ENCODE measurements at regions not wholly inside any gene's neighbourhood (a gene's known extent, or its start where the extent isn't known, plus 50 kb on each side); places are given as distances from the start of the nearest gene placed in this dataset.

DNA sequence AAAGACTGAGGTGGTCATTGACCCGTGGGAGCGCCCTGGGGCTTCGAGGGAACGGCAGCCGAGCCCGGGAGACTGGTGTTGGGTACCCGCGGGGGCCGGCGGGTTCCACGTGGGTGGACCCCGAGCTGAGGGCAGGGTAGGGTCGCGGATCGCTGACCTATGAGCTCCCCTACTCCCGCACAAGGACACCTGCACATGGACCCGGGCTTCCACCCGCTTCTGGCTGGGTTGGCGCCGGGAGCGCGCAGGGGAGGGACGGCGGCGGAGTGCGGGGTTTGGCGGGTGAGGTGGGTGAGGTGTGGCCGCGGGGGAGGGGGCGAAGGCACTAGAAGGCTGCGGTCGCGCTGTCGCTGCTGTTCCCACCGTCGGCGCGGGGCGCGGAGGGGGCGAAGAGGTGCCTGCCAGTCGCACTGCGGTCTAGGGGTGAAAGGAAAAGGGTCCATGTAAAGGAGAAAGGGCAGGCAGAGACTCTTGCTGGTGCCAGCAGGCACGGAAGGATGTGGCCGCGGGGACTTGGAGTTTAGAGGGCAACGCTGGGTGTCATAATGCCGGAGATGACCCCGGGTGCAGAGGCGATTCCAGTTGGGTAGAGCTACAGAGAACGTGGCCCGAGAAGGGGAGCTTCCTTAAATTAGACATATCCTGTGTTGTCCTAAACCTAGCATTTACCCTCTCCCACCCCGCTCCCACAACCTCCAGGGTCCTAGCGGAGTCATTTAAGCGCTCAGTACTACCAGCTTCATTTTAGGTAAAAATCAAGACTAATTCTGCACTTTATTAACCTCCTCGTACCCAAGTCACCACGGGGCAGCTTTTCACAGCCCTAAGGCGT is 245.9 kb upstream of the TOPAZ1 start:
- Histone ChIP-seq H3K36me3 (ENCODE audit: insufficient read depth, low read length) (no peaks in the 10 kb centered on the region), H3K27me3 (ENCODE audit: insufficient read depth, low read length) (peaks cover 6% of the 10 kb centered on the region; the same call in 1 of the 2 replicates), H3K27ac (ENCODE audit: low read depth, low read length, poor library complexity, severe bottlenecking) (no peak overlapping the region), H3K9ac (ENCODE audit: low read length) (no peak overlapping the region), H4K20me1 (ENCODE audit: insufficient read depth, low read length) (no peaks in the 10 kb centered on the region), H3K79me2 (ENCODE audit: insufficient read depth, low read length) (no peaks in the 10 kb centered on the region), H3K9me2 (ENCODE audit: low read depth, low read length) (no peaks in the 10 kb centered on the region), H2AFZ (ENCODE audit: low read length) (no peak overlapping the region), H3K4me2 (ENCODE audit: low read length) (peak overlapping the region; percentile 36), H3K4me1 (ENCODE audit: insufficient read depth, low read length, severe bottlenecking) (peaks cover 12% of the 10 kb centered on the region), H3K4me3 (ENCODE audit: low read depth, low read length, poor library complexity, severe bottlenecking) (peak overlapping the region; percentile 11), H3K9me3 (ENCODE audit: low read length) (no peaks in the 10 kb centered on the region), H3F3A (ENCODE audit: insufficient read depth, low read length) (no peaks in the 10 kb centered on the region)
- TF ChIP-seq, protein P1, sequence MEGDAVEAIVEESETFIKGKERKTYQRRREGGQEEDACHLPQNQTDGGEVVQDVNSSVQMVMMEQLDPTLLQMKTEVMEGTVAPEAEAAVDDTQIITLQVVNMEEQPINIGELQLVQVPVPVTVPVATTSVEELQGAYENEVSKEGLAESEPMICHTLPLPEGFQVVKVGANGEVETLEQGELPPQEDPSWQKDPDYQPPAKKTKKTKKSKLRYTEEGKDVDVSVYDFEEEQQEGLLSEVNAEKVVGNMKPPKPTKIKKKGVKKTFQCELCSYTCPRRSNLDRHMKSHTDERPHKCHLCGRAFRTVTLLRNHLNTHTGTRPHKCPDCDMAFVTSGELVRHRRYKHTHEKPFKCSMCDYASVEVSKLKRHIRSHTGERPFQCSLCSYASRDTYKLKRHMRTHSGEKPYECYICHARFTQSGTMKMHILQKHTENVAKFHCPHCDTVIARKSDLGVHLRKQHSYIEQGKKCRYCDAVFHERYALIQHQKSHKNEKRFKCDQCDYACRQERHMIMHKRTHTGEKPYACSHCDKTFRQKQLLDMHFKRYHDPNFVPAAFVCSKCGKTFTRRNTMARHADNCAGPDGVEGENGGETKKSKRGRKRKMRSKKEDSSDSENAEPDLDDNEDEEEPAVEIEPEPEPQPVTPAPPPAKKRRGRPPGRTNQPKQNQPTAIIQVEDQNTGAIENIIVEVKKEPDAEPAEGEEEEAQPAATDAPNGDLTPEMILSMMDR (IDR thresholded peaks at IDR 0.05; ENCODE audit: low read length): no peak
- TF ChIP-seq EZH2 (IDR thresholded peaks at IDR 0.05; ENCODE audit: borderline replicate concordance, low read length): no peak

- Histone ChIP-seq H3K4me2 (ENCODE audit: low read length) (peak overlapping the region; percentile 8; the same call in 1 of the 2 replicates), H3K9ac (ENCODE audit: low read length) (no peak overlapping the region), H3K9me2 (ENCODE audit: low read depth, low read length) (no peaks in the 10 kb centered on the region), H3K4me3 (ENCODE audit: low read depth, low read length, poor library complexity, severe bottlenecking) (no peak overlapping the region), H3F3A (ENCODE audit: insufficient read depth, low read length) (no peaks in the 10 kb centered on the region), H4K20me1 (ENCODE audit: insufficient read depth, low read length) (no peaks in the 10 kb centered on the region), H3K36me3 (ENCODE audit: insufficient read depth, low read length) (no peaks in the 10 kb centered on the region), H3K27me3 (ENCODE audit: insufficient read depth, low read length) (peaks cover 6% of the 10 kb centered on the region; the same call in 1 of the 2 replicates), H3K79me2 (ENCODE audit: insufficient read depth, low read length) (no peaks in the 10 kb centered on the region), H3K27ac (ENCODE audit: low read depth, low read length, poor library complexity, severe bottlenecking) (no peak overlapping the region), H2AFZ (ENCODE audit: low read length) (no peak overlapping the region), H3K9me3 (ENCODE audit: low read length) (no peaks in the 10 kb centered on the region), H3K4me1 (ENCODE audit: insufficient read depth, low read length, severe bottlenecking) (peaks cover 12% of the 10 kb centered on the region)
- TF ChIP-seq, protein P1 (IDR thresholded peaks at IDR 0.05; ENCODE audit: low read length): no peak
- TF ChIP-seq EZH2 (IDR thresholded peaks at IDR 0.05; ENCODE audit: borderline replicate concordance, low read length): no peak
Observed at GRCh38 chr3:43996379-43997301, 245.0 kb upstream of the TOPAZ1 start.

DNA sequence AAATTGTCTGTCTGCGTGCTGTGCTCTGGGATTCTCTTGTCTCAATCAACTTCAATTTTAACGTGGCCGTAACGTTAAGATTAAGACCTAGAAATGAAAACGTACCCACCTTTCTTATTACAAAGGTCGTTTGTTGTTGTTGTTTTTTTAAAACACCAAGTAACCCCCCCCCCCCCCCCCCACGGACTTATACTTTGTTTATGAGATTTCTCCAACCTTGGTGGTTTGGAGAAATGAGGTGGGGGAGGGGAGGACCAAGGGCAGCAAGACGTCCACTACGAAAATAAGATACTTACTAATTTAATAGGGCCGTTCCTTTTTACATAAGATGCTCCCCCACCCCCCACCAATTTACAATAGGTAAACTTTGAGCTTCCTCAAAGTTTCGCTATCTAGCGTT is 244.4 kb upstream of the TOPAZ1 start:
- H3F3A ChIP-seq (ENCODE audit: insufficient read depth, low read length): no peaks in the 10 kb centered on the region
- H3K79me2 ChIP-seq (ENCODE audit: insufficient read depth, low read length): no peaks in the 10 kb centered on the region
- H3K4me1 ChIP-seq (ENCODE audit: insufficient read depth, low read length, severe bottlenecking): peaks cover 12% of the 10 kb centered on the region
- no peaks in the 10 kb centered on the region for H3K9me3 ChIP-seq (ENCODE audit: low read length)
- no peak overlapping the region for H3K27ac ChIP-seq (ENCODE audit: low read depth, low read length, poor library complexity, severe bottlenecking)
- peak overlapping the region; percentile 8; the same call in 1 of the 2 replicates for H3K4me2 ChIP-seq (ENCODE audit: low read length)
- H3K27me3 ChIP-seq (ENCODE audit: insufficient read depth, low read length): peaks cover 6% of the 10 kb centered on the region; the same call in 1 of the 2 replicates
- no peaks in the 10 kb centered on the region for H3K9me2 ChIP-seq (ENCODE audit: low read depth, low read length)
- H4K20me1 ChIP-seq (ENCODE audit: insufficient read depth, low read length): no peaks in the 10 kb centered on the region
- H3K36me3 ChIP-seq (ENCODE audit: insufficient read depth, low read length): no peaks in the 10 kb centered on the region
- no peak overlapping the region for H3K4me3 ChIP-seq (ENCODE audit: low read depth, low read length, poor library complexity, severe bottlenecking)
- TF ChIP-seq, protein P1 (IDR thresholded peaks at IDR 0.05; ENCODE audit: low read length): no peak
- TF ChIP-seq EZH2 (IDR thresholded peaks at IDR 0.05; ENCODE audit: borderline replicate concordance, low read length): no peak
- H3K9ac ChIP-seq (ENCODE audit: low read length): no peak overlapping the region
- no peak overlapping the region for H2AFZ ChIP-seq (ENCODE audit: low read length)
